ENCODE measurements at regions not wholly inside any gene's neighbourhood (a gene's known extent, or its start where the extent isn't known, plus 50 kb on each side); places are given as distances from the start of the nearest gene placed in this dataset.

DNA sequence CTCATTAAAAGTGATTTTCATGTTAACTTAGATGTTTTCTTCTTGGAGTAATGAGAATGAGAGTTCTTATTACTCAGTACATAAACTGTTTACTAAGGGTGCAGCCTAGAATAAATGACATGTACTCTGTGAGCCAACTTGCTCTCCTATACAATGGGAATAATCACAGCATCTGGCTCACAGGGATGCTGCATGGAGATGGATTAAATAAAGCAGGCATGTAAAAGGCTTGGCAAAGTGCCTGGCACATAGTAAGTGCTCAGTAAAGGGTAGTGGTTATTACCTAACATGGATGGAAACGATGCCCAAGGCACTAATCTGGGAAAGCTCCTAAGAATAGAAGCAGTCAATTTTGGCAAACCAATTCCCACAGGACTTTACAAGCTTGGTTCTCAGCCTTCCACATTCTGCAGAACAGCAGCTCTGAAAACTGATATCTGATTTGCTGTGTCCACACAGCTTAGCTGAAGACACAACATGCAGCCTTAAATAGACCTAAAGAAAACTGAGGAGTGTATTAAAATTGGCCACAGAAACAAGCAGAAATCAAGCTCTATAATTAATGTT, 176.1 kb downstream of the ABCC12 start:
- TF ChIP-seq, protein P1, sequence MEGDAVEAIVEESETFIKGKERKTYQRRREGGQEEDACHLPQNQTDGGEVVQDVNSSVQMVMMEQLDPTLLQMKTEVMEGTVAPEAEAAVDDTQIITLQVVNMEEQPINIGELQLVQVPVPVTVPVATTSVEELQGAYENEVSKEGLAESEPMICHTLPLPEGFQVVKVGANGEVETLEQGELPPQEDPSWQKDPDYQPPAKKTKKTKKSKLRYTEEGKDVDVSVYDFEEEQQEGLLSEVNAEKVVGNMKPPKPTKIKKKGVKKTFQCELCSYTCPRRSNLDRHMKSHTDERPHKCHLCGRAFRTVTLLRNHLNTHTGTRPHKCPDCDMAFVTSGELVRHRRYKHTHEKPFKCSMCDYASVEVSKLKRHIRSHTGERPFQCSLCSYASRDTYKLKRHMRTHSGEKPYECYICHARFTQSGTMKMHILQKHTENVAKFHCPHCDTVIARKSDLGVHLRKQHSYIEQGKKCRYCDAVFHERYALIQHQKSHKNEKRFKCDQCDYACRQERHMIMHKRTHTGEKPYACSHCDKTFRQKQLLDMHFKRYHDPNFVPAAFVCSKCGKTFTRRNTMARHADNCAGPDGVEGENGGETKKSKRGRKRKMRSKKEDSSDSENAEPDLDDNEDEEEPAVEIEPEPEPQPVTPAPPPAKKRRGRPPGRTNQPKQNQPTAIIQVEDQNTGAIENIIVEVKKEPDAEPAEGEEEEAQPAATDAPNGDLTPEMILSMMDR (IDR thresholded peaks at IDR 0.05), result no peak
- TF ChIP-seq EP300 (IDR thresholded peaks at IDR 0.05) (no peak), POLR2A (IDR thresholded peaks at IDR 0.05) (no peak)
